ENCODE measurements at regions not wholly inside any gene's neighbourhood (a gene's known extent, or its start where the extent isn't known, plus 50 kb on each side); places are given as distances from the start of the nearest gene placed in this dataset.
"Not testable (repeated sequence)": the region's sequence is repeated elsewhere in the genome, so short reads cannot be mapped to it uniquely, and the experiment has no call there.

DNA sequence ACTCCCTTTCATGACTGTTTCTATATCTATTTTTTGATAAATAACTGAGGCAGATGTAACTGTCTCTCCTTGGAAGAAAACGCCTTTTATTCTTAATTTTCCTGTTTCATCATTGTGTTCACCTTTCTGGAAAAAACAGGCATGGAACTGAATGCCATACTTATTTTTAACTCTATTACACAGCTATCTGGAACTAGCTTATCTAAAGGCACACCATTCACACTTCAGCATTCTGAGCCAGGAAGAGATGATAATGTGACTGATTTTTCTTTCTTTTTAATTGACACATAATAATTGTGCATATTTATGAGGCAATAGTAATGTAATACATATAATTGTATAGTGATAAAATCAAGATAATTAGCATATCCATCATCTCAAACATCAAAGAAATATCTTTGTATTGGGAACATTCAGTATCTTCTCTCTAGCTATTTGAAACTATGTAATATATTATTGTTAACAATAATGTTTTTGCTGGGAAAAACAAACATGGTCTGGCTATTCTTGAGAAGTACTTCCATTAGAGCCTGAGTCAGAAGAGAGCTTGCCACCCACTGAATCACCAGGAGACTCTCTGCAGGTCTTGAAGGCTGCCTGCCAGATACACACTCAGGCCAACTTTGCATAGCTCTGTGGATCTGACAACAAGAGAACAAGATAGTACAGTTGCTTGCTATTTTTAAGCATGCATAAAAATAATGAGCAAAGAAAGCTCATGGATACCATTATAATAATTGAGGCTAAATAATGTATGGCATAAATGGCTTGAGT, 501.0 kb upstream of the EDIL3 start:
- DNase-seq: no peak

DNA sequence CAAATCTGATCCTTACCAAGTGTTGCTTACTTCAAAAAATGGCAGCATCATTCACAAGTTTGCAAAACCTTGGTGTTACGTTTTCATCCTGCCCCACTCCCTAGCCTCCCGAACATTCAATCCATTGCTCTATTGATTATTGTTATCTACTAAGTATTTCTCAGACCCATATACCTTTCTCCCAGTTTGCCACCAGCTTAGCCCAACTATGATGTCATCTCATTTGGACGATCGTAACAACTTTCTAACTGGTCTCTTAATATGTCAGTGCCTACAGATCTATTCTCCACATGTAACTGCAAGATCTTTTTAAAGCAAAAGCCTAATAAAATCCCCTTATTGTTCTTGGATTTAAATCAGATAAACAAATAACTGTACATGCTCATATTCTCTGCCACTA, 497.1 kb upstream of the EDIL3 start:
- DNase-seq: no peak

DNA sequence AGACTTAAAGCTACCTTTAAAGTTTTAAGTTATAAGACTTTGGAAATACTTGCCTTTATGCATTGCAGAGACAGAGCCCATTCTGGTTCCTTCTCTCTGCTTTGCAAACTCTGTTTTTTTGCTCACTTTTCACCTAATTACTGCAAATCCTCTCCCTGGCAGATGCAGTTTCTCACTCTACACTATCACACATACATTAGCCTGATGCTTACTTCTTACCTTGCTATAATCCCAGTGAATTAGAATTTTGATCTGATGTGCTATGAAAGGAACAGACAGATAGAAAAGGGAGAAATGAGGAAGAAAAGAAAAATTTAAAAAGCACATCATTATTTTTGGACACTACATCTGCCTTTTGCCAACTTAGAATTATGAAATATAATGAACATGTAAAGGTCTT, 489.5 kb upstream of the EDIL3 start:
- DNase-seq: no peak

DNA sequence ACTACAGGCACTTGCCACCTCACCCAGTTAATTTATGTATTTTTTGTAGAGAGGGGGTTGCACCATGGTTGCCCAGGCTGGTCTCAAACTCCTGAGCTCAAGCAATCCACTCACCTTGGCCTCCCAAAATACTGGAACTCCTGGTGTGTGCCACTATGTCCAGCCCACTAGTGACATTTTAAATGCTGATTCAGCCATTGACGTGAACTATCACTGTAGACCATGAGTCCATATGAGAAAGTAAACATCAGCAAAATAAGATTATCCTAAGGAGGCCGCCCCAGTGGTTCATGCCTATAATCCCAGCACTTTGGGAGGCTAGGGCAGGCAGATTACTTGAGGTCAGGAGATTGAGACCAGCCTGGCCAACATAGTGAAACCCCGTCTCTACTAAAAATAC, 488.1 kb upstream of the EDIL3 start:
- DNase-seq: no peak

DNA sequence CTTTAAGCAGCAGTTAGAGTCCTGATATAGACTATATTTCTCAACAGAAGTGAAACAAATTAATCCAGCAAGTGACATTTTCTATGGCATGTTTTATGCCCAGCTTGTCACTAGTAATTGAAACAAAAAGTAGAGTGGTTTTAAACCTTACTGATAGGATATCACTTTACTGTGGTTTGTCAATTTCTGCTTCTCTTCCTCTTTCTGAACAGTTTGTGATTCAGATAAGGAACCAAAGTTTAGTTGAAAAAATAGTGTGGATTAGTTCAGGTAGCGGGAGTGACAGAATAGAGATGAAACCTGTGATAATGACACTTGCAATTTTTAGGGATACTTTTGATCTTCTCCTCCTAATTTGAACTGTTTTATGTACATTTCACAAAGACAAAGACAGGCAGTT, 485.7 kb upstream of the EDIL3 start:
- no peak for DNase-seq

DNA sequence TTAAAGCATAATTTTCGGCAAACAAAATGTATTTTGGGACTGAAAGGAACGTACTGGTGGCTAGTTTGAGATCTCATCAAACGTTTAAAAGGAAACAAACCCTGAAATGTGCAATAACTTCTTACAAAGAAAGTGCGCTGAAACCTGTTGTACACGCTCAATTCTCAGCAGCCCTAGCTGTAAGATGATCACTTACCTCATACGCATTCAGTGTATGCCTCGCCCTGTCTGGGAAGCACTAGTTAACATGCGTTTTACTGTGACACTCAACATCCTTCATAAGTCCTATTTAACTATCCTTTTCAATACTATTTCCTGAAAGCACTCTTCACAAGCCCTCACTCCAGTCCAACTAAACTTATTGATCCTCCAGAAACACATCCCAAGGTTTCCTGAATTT, 485.0 kb upstream of the EDIL3 start:
- DNase-seq: no peak

DNA sequence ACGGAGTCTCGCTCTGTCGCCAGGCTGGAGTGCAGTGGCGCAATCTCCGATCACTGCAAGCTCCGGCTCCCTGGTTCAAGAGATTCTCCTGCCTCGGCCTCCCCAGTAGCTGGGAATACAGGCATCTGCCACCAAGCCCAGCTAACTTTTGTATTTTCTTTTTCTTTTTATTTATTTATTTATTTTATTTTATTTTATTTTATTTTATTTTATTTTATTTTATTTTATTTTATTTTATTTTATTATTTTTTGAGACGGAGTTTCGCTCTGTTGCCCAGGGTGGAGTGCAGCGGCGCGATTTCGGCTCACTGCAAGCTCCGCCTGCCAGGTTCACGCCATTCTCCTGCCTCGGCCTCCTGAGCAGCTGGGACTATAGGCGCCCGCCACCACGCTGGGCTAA, 479.3 kb upstream of the EDIL3 start:
- DNase-seq: not testable (repeated sequence)

DNA sequence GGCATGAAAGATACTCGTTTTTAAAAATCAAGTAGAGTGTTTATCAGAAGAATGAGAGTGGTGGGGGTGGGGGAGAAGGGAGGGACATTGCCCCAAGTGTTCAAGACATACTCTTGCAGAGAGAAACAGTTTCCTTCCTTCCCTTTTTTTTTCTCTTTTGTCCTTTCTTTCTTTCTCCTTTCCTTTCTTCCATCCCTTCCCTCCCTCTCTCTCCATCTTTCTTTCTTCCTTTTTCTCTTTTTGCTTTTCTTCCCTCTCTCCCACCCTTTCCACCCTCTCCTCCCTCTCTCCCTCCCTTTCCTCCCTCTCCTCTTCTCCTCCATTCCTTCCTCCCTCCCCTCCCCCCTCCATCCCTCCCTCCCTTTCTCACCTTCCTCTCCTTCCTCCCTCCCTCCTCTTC, 478.3 kb upstream of the EDIL3 start:
- DNase-seq: no peak

DNA sequence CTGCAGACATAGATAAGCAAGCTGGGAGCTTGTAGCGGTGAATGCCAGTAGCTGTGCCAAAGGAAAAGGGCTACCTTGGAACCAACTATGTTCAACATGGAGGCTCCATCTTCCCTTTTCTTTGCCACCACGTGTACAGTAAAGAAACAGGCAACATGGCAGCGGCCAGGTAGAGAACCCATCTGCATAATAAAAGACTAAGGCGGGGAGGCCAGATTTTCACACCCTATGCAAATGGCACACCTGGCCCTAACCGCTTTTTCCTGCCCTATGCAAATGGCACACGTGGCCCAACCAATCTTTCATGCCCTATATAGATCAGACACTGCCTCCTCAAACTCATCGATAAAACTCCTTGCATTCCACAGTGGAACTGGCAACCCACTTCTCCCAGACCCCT, 477.5 kb upstream of the EDIL3 start:
- no peak for DNase-seq

DNA sequence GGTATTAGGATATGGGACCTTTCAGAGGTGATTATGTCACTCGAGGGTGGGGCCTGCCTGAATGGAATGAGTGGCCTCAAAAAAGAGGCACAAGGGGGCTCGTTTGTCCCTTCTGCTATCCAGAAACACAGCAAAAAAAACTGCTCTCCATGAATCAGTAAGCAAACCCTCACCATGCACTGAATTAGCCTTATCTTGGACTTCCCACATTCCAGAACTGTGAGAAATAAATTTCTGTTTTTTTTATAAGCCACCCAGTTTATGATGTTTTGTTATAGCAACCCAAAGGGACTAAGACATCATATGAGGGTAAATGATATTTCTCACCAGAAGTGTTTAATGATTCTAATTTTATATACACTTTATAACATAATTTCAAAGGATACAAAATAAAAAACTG, 476.6 kb upstream of the EDIL3 start:
- no peak for DNase-seq

DNA sequence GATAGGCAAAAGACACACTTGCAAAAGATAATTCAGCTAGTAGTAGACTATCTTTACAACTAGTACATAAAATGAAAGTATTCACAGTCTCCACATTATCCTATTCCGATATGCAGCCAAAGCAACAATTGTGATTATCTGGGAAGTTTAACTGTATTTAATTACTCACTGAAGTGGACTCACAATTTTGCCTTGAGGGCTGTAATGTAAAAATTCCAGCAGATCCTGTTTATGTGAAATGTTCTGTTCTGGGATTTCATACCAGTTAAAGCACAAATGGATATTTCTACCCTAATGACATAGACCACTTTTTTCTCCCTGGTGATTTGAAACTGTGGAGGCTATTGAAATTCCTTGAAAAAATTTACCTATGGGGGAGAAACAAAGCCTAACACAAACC, 474.4 kb upstream of the EDIL3 start:
- no peak for DNase-seq

DNA sequence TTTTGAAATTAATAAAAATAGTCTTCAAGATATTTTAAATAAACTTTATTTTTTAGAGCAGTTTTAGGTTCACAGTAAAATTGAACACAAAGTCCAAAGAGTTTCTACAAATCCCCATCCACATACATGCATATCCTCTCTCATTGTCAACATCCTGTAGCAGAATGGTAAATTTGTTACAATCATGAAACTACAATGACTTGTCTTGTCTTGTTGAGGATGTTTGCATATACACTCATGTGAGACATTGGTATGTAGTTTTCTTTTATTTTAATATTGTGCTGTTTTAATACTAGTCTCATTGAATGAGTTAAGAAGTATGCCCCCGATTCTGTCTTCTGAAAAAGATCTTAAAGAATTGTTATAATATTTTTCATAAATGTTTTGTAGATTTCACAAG, 447.0 kb upstream of the EDIL3 start:
- DNase-seq: no peak

DNA sequence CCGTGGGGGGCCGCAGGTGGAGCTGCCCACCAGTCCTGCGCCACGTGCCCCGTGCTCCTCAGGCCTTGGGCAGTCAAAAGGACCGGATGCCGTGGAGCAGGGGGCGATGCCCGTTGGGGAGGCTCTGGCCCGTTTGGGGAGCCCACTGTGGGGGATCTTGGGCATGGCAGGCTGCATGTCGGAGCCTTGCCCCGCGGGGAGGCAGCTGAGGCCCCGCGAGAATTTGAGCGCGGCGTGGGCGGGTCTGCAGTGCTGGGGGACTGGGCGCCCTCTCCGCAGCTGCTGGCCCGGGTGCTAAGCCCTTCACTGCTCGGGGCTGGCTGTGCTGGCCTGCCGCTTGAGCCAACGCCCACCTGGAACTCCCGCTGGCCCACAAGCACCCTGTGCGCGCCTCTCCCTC, 445.6 kb upstream of the EDIL3 start:
- no peak for DNase-seq

DNA sequence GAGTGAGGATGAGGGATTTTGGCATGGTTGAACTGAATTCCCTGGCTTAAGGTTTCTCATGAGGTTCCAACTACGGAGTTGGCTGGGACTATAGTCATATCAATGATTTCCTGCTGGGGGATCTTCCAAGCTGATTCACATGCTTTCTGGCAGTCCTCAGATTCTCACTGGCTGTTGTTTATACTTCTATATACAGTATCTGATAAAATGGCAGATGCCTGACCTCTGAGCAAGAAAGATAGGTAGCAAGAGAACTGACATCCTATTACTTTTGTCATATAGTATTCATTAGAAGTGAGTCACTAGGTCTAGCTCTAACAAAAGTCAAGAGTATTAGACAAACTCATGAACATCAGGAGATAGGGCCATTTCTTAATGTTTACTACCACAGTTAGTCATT, 440.9 kb upstream of the EDIL3 start:
- no peak for DNase-seq

DNA sequence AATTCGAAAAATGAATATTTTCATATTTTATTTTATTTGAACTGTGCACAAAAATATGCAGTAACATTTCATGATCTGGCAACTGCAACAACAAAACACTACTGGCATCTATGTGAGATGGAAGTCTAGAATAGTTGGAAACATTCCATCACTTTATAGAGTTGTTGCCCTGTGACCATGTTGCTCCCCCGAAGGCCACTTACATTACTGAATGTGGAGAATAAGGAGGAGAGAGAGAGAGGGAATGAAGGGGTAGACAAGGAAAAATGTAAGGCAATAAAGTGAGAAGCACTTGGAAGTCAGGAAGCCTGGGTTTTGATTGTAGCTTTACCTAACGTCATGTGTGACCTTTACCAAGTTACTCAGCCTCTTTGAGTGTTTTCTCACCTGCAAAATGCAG, 437.2 kb upstream of the EDIL3 start:
- no peak for DNase-seq

DNA sequence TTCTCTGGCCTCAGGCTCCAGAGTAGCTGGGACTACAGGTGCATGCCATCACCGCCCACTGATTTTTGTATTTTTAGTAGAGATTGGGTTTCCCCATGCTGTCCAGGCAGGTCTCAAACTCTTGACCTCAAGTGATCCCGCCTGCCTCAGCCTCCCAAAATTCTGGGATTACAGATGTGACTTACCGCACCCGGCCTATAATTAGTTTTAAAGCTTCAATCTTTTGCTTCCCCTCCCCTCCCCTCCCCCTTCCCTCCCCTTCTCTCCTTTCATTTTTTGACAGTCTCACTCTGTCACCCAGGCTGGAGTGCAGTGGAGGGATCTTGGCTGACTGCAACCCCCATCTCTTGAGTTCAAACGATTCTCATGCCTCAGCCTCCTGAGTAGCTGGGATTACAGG, 433.3 kb upstream of the EDIL3 start:
- no peak for DNase-seq

DNA sequence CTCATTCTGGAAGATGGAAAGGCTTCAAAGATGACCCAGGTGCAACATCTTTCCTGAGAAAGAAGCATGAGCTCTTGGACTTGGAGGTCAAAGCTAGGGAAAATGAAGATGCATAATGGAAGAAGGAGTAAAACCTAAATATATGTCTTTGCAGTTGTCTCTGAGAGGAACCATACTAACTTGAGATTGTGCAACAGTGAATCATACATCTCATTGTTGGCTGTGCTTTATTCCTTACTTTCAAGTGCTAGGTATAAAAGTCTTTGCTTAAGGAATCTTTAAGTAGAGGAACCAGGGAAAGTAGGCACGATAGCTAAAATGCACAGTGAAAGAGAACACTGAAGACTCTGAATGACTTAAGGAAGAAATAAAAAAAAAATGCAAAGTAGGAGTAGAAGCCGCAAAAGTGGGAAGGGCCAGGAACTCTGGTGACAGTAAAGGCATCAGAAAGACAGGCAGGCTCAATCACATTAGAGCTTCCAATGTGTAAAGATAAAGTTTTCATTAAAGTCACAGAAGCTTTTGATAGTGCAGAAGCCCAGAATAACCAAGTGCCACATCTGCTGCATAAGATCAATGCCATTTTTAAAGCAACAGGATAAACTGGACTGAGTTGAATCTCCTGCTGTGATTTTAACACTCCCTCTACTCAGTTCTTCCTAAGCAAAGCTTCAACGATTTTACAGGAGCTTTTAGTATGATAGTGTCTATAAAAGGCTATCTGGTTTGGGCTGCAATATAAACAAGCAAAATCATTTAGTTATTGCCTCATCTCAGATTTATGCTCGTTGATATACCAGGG, 432.3 kb upstream of the EDIL3 start:
- DNase-seq: no peak

DNA sequence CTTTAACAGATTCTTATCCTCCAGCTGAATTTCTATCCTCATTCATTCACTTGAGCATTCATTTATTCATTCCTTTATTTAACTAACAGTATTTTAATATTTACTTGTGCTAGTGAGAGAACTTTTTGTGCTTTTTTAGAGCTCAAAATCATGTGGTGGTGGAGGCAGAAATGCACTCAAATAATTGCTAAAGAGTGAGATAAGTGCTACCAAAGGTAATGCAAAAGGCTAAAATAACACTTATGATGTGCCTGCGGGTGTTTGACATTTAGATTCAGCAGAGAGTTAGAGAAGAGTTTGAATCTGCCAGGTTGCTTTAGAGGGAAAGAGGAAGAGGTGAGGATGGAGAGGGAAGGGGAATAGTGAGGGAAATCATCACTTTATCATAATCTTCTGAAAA, 431.5 kb upstream of the EDIL3 start:
- no peak for DNase-seq

DNA sequence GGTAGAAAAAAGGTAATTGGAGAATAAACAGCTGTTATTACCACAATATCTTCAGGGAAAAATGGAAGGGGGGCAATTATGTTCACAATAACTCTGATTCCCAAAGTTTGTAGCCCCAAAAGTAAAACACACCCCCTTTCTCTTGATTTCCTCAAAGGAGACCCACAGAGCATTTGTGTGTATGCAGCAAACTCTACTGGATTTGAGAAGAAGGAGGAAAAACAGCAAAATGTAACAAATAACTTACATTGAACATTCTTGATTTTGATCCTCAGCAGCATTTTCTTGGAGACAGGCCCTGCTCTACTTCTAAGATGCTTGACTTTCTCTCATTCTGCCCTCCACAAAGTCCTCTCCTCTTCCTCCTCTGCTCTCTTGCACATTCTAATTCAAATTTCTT, 420.8 kb upstream of the EDIL3 start:
- DNase-seq: no peak

DNA sequence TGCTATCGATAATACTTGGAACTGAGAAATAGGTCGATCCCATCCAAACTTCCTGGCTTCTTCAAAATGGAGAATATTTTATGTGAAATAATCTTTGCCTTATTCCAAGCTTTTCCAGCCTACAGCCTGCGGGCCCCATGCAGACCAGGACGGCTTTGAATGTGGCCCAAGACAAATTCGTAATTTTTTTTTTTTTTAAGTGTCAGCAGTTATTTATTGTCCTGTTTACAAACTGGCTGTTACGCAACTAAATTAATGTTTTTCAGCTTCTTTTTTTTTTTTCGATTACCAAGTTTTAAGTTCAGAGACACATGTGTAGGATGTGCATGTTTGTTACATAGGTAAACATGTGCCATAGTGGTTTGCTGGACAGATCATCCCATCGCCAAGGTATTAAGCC, 411.7 kb upstream of the EDIL3 start:
- DNase-seq: no peak

DNA sequence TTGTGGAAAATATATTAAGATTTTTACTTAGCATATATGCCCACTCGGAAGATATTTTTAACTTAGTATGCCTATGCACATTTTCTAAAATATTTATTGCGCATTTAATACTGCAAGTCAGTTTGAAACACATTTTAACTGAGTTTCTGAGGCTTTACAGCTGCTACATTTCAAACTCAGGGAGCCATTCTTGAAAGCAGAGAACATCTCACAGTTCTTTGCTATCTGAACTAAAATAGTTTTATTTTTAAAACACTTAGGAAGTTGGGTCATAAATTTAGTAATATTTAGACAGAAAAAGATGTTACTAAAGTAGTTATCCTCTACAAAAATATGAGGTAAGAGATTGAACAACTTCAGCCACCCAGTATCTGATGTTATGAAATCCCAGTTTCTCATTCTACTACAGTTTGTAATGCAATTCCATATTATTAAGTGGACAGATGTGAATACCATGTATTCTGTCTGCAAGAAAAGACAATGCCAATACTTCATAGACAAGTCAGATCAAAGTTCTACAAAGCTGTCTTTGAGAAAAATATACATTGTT, 409.9 kb upstream of the EDIL3 start:
- no peak for DNase-seq

DNA sequence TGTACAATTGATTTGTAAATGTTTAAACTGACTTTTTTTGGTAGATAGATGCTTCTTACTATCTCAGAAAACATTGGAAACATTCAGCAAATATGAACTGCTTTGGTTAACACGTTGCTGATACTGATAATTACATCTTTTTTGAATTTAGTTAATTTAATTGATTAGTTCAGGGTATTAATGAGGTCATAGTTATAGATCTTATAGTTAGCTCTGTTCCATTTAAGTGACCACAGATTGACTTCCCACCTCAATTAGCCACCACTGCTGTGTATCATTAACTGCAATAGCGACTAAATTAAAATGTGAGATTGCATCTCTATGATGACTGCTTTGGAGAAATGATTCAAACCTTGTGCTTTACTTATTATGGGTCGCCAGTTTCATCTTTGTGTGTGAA, 407.1 kb upstream of the EDIL3 start:
- no peak for DNase-seq

DNA sequence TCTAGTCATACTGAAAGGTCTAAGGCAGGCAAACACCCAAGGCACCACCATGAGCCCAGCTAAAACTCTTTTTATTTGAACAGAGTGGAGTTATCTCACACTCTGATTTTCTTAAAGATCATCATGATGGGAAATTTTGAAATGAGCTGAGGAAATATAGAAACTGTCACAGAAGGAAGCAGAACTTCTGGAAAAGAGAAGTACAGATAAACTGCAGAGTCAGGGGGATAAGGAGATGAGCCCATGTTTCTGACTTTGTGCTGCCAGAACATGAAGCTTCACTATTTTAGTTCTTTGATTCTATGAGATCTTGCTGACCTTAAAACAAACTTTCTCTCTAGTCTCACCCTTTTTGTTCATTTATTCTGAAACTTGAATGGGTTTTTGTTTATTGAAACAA, 406.5 kb upstream of the EDIL3 start:
- no peak for DNase-seq

DNA sequence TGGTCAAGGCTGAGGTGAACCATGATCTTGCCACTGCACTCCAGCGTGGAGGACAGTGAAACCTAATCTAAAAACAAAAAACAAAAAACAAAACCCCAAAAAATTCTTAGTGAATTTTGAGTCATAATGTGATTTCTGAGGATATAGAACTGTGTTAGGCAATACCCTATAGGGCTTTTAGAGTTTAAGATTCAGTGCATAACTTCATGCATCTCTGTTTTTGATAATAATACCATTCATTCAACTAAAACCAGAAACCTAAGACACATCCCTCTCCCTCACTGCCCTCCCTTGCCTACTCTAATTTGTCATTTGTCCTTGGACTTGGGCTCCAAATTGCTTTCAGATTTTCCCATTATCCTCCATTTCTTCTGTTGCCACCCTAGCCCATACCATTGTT, 405.7 kb upstream of the EDIL3 start:
- DNase-seq: no peak

Measured in cerebellar nuclear complex (tissue), 1 donor.